ENCODE measurements at regions not wholly inside any gene's neighbourhood (a gene's known extent, or its start where the extent isn't known, plus 50 kb on each side); places are given as distances from the start of the nearest gene placed in this dataset.

- TF ChIP-seq CTCF (IDR thresholded peaks at IDR 0.05; ENCODE audit: low read depth, low read length), result no peak
- H3K4me3 ChIP-seq (ENCODE audit: low read depth, low read length), result no peak overlapping the region
Observed at GRCh38 chr4:24146127-24146526, 256.3 kb upstream of the PPARGC1A start.

- no peak overlapping the region for H3K4me3 ChIP-seq (ENCODE audit: low read depth, low read length)
- no peak for TF ChIP-seq CTCF (IDR thresholded peaks at IDR 0.05; ENCODE audit: low read depth, low read length)
Observed at GRCh38 chr4:24145591-24145990, 255.7 kb upstream of the PPARGC1A start.

DNA sequence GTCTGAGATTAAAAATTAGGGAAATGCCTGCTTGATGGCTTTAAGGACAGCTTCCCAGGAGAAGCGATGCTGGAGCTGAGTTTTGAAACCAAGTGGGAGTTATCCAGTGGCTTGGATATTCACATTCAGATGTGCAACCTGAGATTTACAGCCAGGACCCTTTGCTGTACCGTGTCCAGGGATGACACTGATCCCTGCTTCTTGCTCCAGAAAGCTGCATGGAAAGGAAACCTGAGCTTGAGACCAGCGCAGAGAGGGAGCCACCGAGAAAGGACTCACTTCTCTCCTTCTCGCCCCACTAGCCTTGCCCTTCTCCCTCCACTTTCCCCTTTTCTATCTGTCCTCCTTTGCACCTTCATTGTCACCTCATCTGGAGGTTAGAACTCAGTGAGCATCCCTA, 254.5 kb upstream of the PPARGC1A start:
- no peak overlapping the region for H3K4me3 ChIP-seq (ENCODE audit: low read depth, low read length)
- TF ChIP-seq CTCF (IDR thresholded peaks at IDR 0.05; ENCODE audit: low read depth, low read length), result no peak

GRCh38 chr4:24143741-24144140, 253.9 kb upstream of the PPARGC1A start:
- no peak for TF ChIP-seq CTCF (IDR thresholded peaks at IDR 0.05; ENCODE audit: low read depth, low read length)
- H3K4me3 ChIP-seq (ENCODE audit: low read depth, low read length), result no peak overlapping the region

DNA sequence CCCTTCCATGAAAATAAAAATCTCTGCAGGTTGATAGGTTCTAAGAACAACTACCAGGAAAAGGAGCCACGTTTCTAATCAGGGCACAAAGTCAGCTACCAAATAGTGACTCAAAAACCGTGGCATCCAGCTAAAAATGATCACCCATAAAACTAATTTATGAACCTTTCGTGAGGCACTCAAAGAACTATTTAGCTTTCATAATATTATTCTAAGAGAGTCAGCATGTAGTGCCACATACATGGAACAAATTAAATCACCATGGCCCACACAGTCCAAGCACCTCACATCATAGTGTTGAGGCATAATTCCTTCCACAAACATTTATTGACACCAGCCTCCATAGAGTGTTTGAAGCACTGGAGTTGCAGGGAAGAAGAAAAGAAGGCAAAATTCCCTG, 252.0 kb upstream of the PPARGC1A start:
- H3K4me3 ChIP-seq (ENCODE audit: low read depth, low read length), result no peak overlapping the region
- no peak for TF ChIP-seq CTCF (IDR thresholded peaks at IDR 0.05; ENCODE audit: low read depth, low read length)

DNA sequence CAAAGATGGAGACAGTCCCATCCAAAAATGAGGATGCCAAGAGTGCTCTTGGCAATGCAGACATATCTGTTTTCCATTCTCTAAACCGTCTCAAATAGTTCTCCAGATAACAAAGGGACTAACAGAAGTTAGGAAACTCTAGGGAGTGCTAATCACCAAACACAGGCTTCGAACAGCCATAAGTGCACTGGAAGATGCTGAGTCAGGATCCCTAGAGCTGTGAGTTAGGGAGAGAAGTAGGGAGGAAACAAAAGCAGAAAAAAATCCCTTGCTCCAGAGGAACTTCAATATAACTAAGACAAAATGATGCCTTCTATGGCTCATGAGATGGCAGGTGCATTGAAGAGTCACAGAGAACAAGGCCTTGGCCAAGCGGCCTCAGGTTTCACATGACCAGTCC, 251.0 kb upstream of the PPARGC1A start:
- no peak overlapping the region for H3K4me3 ChIP-seq (ENCODE audit: low read depth, low read length)
- no peak for TF ChIP-seq CTCF (IDR thresholded peaks at IDR 0.05; ENCODE audit: low read depth, low read length)

- no peak for TF ChIP-seq CTCF (IDR thresholded peaks at IDR 0.05; ENCODE audit: low read depth, low read length)
- no peak overlapping the region for H3K4me3 ChIP-seq (ENCODE audit: low read depth, low read length)
Observed at GRCh38 chr4:24137671-24138601, 248.1 kb upstream of the PPARGC1A start.
